HG02885 (cell line): ENCODE measurements at regions not wholly inside any gene's neighbourhood (a gene's known extent, or its start where the extent isn't known, plus 50 kb on each side); places are given as distances from the start of the nearest gene placed in this dataset.

ENCODE experiments used
- ATAC-seq: cut with Tn5 transposase; IDR thresholded peaks from one replicate; pipeline ENCODE4 v1.9.1; 2021; ENCODE audit warnings: mild to moderate bottlenecking; ENCODE audit not compliant: unreplicated experiment, poor library complexity

GRCh38 chr21:24123785-24124184 is 1483.5 kb downstream of the MRPL39 start:
- no peak for ATAC-seq

- ATAC-seq: no peak
Observed at GRCh38 chr21:24118738-24119459, 1488.4 kb downstream of the MRPL39 start.

- ATAC-seq: no peak
Observed at GRCh38 chr21:24115141-24115540, 1492.1 kb downstream of the MRPL39 start.

GRCh38 chr21:24112020-24112419 is 1495.3 kb downstream of the MRPL39 start:
- no peak for ATAC-seq

- ATAC-seq: no peak
Observed at GRCh38 chr21:24110846-24111245, 1496.4 kb downstream of the MRPL39 start.

GRCh38 chr21:24097181-24097580 is 1510.1 kb downstream of the MRPL39 start:
- no peak for ATAC-seq

- ATAC-seq: no peak
Observed at GRCh38 chr21:24096651-24097050, 1510.6 kb downstream of the MRPL39 start.

- no peak for ATAC-seq
Observed at GRCh38 chr21:24093032-24093431, 1514.2 kb downstream of the MRPL39 start.

- no peak for ATAC-seq
Observed at GRCh38 chr21:24076179-24076578, 1531.1 kb downstream of the MRPL39 start.

GRCh38 chr21:24055696-24056095 is 1551.6 kb downstream of the MRPL39 start:
- ATAC-seq: no peak

- no peak for ATAC-seq
Observed at GRCh38 chr21:24050231-24050630, 1557.0 kb downstream of the MRPL39 start.

GRCh38 chr21:24046829-24047443 is 1560.3 kb downstream of the MRPL39 start:
- ATAC-seq: no peak

- ATAC-seq: no peak
Observed at GRCh38 chr21:24045775-24046215, 1561.5 kb downstream of the MRPL39 start.

GRCh38 chr21:24045373-24045772 is 1561.9 kb downstream of the MRPL39 start:
- ATAC-seq: no peak

GRCh38 chr21:24042687-24043086 is 1564.6 kb downstream of the MRPL39 start:
- ATAC-seq: no peak

- ATAC-seq: no peak
Observed at GRCh38 chr21:24032709-24033232, 1574.5 kb downstream of the MRPL39 start.

GRCh38 chr21:24027396-24027795 is 1579.9 kb downstream of the MRPL39 start:
- no peak for ATAC-seq

GRCh38 chr21:24025101-24025500 is 1582.2 kb downstream of the MRPL39 start:
- no peak for ATAC-seq

GRCh38 chr21:24023936-24024335 is 1583.3 kb downstream of the MRPL39 start:
- ATAC-seq: no peak

GRCh38 chr21:24023402-24023801 is 1583.9 kb downstream of the MRPL39 start:
- no peak for ATAC-seq

GRCh38 chr21:24014381-24014780 is 1592.9 kb downstream of the MRPL39 start:
- no peak for ATAC-seq

GRCh38 chr21:24011087-24011486 is 1596.2 kb downstream of the MRPL39 start:
- ATAC-seq: no peak
